Neuronal stem cell (in vitro differentiated cells): ENCODE measurements at regions not wholly inside any gene's neighbourhood (a gene's known extent, or its start where the extent isn't known, plus 50 kb on each side); places are given as distances from the start of the nearest gene placed in this dataset.

Experiments
- DNase-seq: peaks from one replicate; pipeline ENCODE4 v3.0.0-alpha.2; 2013; ENCODE audit warnings: low spot score
- H2AFZ ChIP-seq: one replicate; pipeline ENCODE4 v1.6.1; 2013; ENCODE audit warnings: mild to moderate bottlenecking, low read length, inconsistent platforms
- H2AK5ac ChIP-seq: 2 replicates; pipeline ENCODE4 v1.6.1; 2013; ENCODE audit warnings: low read depth, mild to moderate bottlenecking, inconsistent platforms, low read length, moderate library complexity, mixed read lengths
- H2BK120ac ChIP-seq: 2 replicates; pipeline ENCODE4 v1.6.1; 2013; ENCODE audit warnings: low read depth, mild to moderate bottlenecking, inconsistent platforms, low read length, moderate library complexity, mixed read lengths
- H2BK12ac ChIP-seq: one replicate; pipeline ENCODE4 v1.6.1; 2013; ENCODE audit warnings: low read length, inconsistent platforms
- H2BK15ac ChIP-seq: 2 replicates; pipeline ENCODE4 v1.6.1; 2013; ENCODE audit warnings: mild to moderate bottlenecking, low read length, inconsistent platforms, mixed read lengths
- H2BK5ac ChIP-seq: one replicate; pipeline ENCODE4 v1.6.1; 2013; ENCODE audit warnings: inconsistent platforms, mild to moderate bottlenecking, low read length, moderate library complexity
- H3K14ac ChIP-seq: one replicate; pipeline ENCODE4 v1.6.1; 2013; ENCODE audit warnings: low read length, inconsistent platforms
- H3K18ac ChIP-seq: 2 replicates; pipeline ENCODE4 v1.6.1; 2013; ENCODE audit warnings: low read length, inconsistent platforms
- H3K23ac ChIP-seq: 2 replicates; pipeline ENCODE4 v1.6.1; 2013; ENCODE audit warnings: low read depth, mild to moderate bottlenecking, mixed read lengths, low read length, inconsistent platforms; ENCODE audit not compliant: poor library complexity
- H3K27ac ChIP-seq: replicated peaks from 3 replicates; pipeline ENCODE4 v1.5.1; 2013; ENCODE audit warnings: low read length, inconsistent platforms
- H3K27me3 ChIP-seq, 3 experiments: 2 replicates each; pipeline ENCODE4 v1.6.1; 2013; ENCODE audit warnings: low read length in 3 of 3, mild to moderate bottlenecking in 2 of 3, inconsistent platforms in 1 of 3, low read depth in 1 of 3, mixed read lengths in 1 of 3, moderate library complexity in 1 of 3; ENCODE audit not compliant: control insufficient read depth in 3 of 3, insufficient read depth in 3 of 3
- H3K36me3 ChIP-seq, 2 donors: replicated peaks in 1 of 2; 2 replicates each; pipeline ENCODE4 v1.6.1; 2013; ENCODE audit warnings: low read length in 2 of 2; ENCODE audit not compliant: control insufficient read depth in 2 of 2, insufficient read depth in 2 of 2
- H3K4ac ChIP-seq: 2 replicates; pipeline ENCODE4 v1.6.1; 2013; ENCODE audit warnings: inconsistent platforms, mild to moderate bottlenecking, low read length, moderate library complexity
- H3K4me1 ChIP-seq, 2 donors: 1 replicate in 1 of 2; 2 replicates in 1 of 2; pipeline ENCODE4 v1.6.1; 2013; ENCODE audit warnings: low read length in 2 of 2, low read depth in 1 of 2; ENCODE audit not compliant: control insufficient read depth in 2 of 2, insufficient read depth in 1 of 2
- H3K4me2 ChIP-seq: one replicate; pipeline ENCODE4 v1.6.1; 2013; ENCODE audit warnings: mild to moderate bottlenecking, low read length, inconsistent platforms; ENCODE audit not compliant: insufficient read depth, poor library complexity, severe bottlenecking
- H3K4me3 ChIP-seq, 2 donors: 2 replicates each; pipeline ENCODE4 v1.5.1; 2013; ENCODE audit warnings: low read length in 2 of 2, mild to moderate bottlenecking in 2 of 2, inconsistent platforms in 1 of 2, moderate library complexity in 1 of 2
- H3K79me1 ChIP-seq: one replicate; pipeline ENCODE4 v1.6.1; 2013; ENCODE audit warnings: low read depth, mild to moderate bottlenecking, inconsistent platforms, low read length, moderate library complexity
- H3K9ac ChIP-seq: one replicate; pipeline ENCODE4 v1.6.1; 2013; ENCODE audit warnings: mild to moderate bottlenecking, low read depth, low read length, inconsistent platforms; ENCODE audit not compliant: poor library complexity
- H3K9me3 ChIP-seq, 2 donors: replicated peaks in 1 of 2; 2 replicates each; pipeline versions ENCODE3 to v1.6.1; 2013; ENCODE audit warnings: low read length in 2 of 2, mild to moderate bottlenecking in 2 of 2, inconsistent platforms in 1 of 2, low read depth in 1 of 2, mixed read lengths in 1 of 2, moderate library complexity in 1 of 2; ENCODE audit not compliant: control insufficient read depth in 2 of 2, insufficient read depth in 1 of 2
- H4K8ac ChIP-seq: one replicate; pipeline ENCODE4 v1.6.1; 2013; ENCODE audit warnings: low read depth, mild to moderate bottlenecking, inconsistent platforms, low read length, moderate library complexity
- H4K91ac ChIP-seq: one replicate; pipeline ENCODE4 v1.6.1; 2013; ENCODE audit warnings: low read length, low read depth, mild to moderate bottlenecking, inconsistent platforms; ENCODE audit not compliant: poor library complexity
- WGBS, 2 donors: extraction: QIAGEN DNeasy Blood & Tissue Kit; methylation state at CpG; one replicate each; pipeline ENCODE4 v1.1.7; 2013; ENCODE audit warnings: missing lambda C conversion rate in 2 of 2, mixed read lengths in 1 of 2; ENCODE audit not compliant: insufficient read length in 2 of 2, insufficient replicate concordance in 1 of 2; ENCODE audit errors: extremely low coverage in 2 of 2; 5-methylcytosine and 5-hydroxymethylcytosine counted together

GRCh38 chr6:133799043-133799442, 89.9 kb upstream of the TCF21 start:
- no peak overlapping the region for H3K18ac ChIP-seq
- H3K23ac ChIP-seq, result no peak overlapping the region
- no peak overlapping the region for H3K4me2 ChIP-seq
- H2AK5ac ChIP-seq, result no peak overlapping the region
- H4K8ac ChIP-seq, result no peak overlapping the region
- no peak overlapping the region for H2BK120ac ChIP-seq
- H3K4me1 ChIP-seq, result no peaks in the 10 kb centered on the region
- H3K36me3 ChIP-seq, result no peaks in the 10 kb centered on the region
- DNase-seq, result no peak
- H3K79me1 ChIP-seq, result no peaks in the 10 kb centered on the region
- no peak overlapping the region for H2BK15ac ChIP-seq
- no peak overlapping the region for H3K9ac ChIP-seq
- no peak overlapping the region for H2BK5ac ChIP-seq
- no peak overlapping the region for H2BK12ac ChIP-seq
- H3K27ac ChIP-seq, result no peak overlapping the region
- WGBS, 2 donors, result no CpG with 5 or more reads among the region's 1 CpG
- H2AFZ ChIP-seq, result no peak overlapping the region
- no peak overlapping the region for H3K4me3 ChIP-seq
- no peaks in the 10 kb centered on the region for H3K9me3 ChIP-seq
- no peaks in the 10 kb centered on the region for H3K27me3 ChIP-seq
- H4K91ac ChIP-seq, result no peak overlapping the region
- no peak overlapping the region for H3K14ac ChIP-seq
- H3K4ac ChIP-seq, result no peak overlapping the region

- WGBS, 2 donors, result no CpG with 5 or more reads among the region's 1 CpG
These were observed 86.1 kb upstream of the TCF21 start for GRCh38 chr6:133802861-133803260.

GRCh38 chr6:133804265-133804664, 84.6 kb upstream of the TCF21 start:
- Histone ChIP-seq H3K4me2 (no peak overlapping the region), H4K91ac (no peak overlapping the region), H3K23ac (no peak overlapping the region), H3K27me3 (no peaks in the 10 kb centered on the region), H3K4me1 (no peaks in the 10 kb centered on the region), H2BK120ac (no peak overlapping the region), H2BK12ac (no peak overlapping the region), H3K79me1 (no peaks in the 10 kb centered on the region), H2AFZ (no peak overlapping the region), H3K9me3 (no peaks in the 10 kb centered on the region), H2BK15ac (no peak overlapping the region), H3K18ac (no peak overlapping the region), H4K8ac (no peak overlapping the region), H3K9ac (no peak overlapping the region), H2BK5ac (no peak overlapping the region), H3K4ac (no peak overlapping the region), H3K27ac (no peak overlapping the region), H3K4me3 (no peak overlapping the region), H2AK5ac (no peak overlapping the region), H3K36me3 (no peaks in the 10 kb centered on the region), H3K14ac (no peak overlapping the region)
- no CpG with 5 or more reads among the region's 1 CpG for WGBS, 2 donors
- no peak for DNase-seq

More at GRCh38 chr6:133802861-133803260, 86.1 kb upstream of the TCF21 start:
- Histone ChIP-seq H3K4ac (no peak overlapping the region), H3K4me3 (no peak overlapping the region), H3K4me1 (no peaks in the 10 kb centered on the region), H2BK15ac (no peak overlapping the region), H3K14ac (no peak overlapping the region), H3K36me3 (no peaks in the 10 kb centered on the region), H3K27me3 (no peaks in the 10 kb centered on the region), H3K9ac (no peak overlapping the region), H3K27ac (no peak overlapping the region), H2BK120ac (no peak overlapping the region), H2AK5ac (no peak overlapping the region), H4K8ac (no peak overlapping the region), H3K18ac (no peak overlapping the region), H3K23ac (no peak overlapping the region), H4K91ac (no peak overlapping the region), H2BK12ac (no peak overlapping the region), H2AFZ (no peak overlapping the region), H3K79me1 (no peaks in the 10 kb centered on the region), H3K9me3 (no peaks in the 10 kb centered on the region), H3K4me2 (no peak overlapping the region), H2BK5ac (no peak overlapping the region)
- DNase-seq, result no peak

- H3K27ac ChIP-seq, result no peak overlapping the region
- H3K27me3 ChIP-seq, result no peaks in the 10 kb centered on the region
- H3K4me3 ChIP-seq, result no peak overlapping the region
- H2AFZ ChIP-seq, result no peak overlapping the region
- H4K8ac ChIP-seq, result no peak overlapping the region
- H3K79me1 ChIP-seq, result no peaks in the 10 kb centered on the region
- H2BK5ac ChIP-seq, result no peak overlapping the region
- H2AK5ac ChIP-seq, result no peak overlapping the region
- H3K4me1 ChIP-seq, result no peaks in the 10 kb centered on the region
- H2BK120ac ChIP-seq, result no peak overlapping the region
- H3K18ac ChIP-seq, result no peak overlapping the region
- H4K91ac ChIP-seq, result no peak overlapping the region
- H3K9ac ChIP-seq, result no peak overlapping the region
- no peak overlapping the region for H3K14ac ChIP-seq
- no peaks in the 10 kb centered on the region for H3K9me3 ChIP-seq
- no peak overlapping the region for H2BK12ac ChIP-seq
- WGBS, 2 donors, result no CpG with 5 or more reads among the region's 2 CpGs
- H2BK15ac ChIP-seq, result no peak overlapping the region
- H3K36me3 ChIP-seq, result no peaks in the 10 kb centered on the region
- DNase-seq, result no peak
- H3K4me2 ChIP-seq, result no peak overlapping the region
- no peak overlapping the region for H3K23ac ChIP-seq
- H3K4ac ChIP-seq, result no peak overlapping the region
These were observed 83.0 kb upstream of the TCF21 start for GRCh38 chr6:133805876-133806275.
